ENCODE measurements at regions not wholly inside any gene's neighbourhood (a gene's known extent, or its start where the extent isn't known, plus 50 kb on each side); places are given as distances from the start of the nearest gene placed in this dataset.
"Not testable (repeated sequence)": the region's sequence is repeated elsewhere in the genome, so short reads cannot be mapped to it uniquely, and the experiment has no call there.

DNA sequence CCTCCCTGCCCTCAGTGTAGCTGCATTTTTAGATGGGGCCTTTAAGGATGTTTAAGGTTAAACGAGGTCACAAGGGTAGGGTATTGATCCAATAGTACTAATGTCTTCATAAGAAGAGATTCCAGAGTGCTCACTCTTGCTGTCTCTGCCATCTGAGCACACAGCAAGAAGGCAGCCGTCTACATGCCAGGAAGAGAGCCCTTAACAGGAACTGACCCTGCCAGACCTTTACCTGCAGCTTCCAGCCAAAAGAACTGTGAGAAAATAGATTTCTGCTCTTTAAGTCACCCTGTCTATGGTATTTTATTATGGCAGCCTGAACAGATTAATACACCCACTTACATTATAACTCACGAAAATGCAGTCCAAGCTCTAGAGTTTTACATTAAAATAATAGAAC, 685.3 kb upstream of the MARCKS start:
- DNase-seq = no peak

- no peak for DNase-seq
These were observed 684.6 kb upstream of the MARCKS start for GRCh38 chr6:113172531-113172966.

DNA sequence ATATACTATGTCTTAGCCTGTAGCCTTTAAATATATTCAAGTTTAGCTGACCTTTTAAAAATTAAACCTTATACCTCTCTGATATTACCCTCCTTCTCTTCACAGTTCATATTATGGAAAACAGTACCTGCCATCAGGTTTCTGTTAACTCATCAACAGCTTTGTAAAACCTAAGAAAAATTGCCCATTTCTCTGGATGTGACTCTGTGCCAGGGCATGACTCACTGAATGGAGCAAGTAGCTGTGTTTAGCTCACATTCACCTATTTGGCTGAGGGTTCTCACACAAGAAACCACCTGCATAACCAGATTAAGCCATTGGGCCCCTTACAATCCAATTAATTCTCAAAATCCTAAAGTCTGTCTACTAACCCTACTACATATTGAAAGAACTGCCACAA, 678.8 kb upstream of the MARCKS start:
- no peak for DNase-seq

DNA sequence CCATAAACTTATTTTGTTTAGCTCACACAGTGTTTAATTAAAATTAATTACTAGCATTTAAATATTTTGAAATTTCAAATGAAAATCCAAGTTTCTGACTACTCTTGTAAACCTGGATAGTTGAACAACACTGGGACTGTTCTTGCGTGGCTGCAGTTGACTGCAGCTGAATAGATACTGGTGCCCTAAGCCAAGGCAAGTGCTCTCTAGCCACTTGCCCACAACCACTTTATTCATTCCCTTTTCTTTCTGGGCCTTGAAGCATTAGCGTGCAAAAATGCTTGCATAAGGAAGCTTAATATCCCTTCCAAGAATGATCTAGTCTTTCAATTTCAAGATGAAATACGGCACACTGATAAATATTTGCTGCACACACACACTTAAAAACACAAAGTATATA, 676.0 kb upstream of the MARCKS start:
- no peak for DNase-seq

- no peak for DNase-seq
These were observed 674.6 kb upstream of the MARCKS start for GRCh38 chr6:113182370-113183141.

- no peak for DNase-seq
These were observed 672.9 kb upstream of the MARCKS start for GRCh38 chr6:113184291-113184690.

DNA sequence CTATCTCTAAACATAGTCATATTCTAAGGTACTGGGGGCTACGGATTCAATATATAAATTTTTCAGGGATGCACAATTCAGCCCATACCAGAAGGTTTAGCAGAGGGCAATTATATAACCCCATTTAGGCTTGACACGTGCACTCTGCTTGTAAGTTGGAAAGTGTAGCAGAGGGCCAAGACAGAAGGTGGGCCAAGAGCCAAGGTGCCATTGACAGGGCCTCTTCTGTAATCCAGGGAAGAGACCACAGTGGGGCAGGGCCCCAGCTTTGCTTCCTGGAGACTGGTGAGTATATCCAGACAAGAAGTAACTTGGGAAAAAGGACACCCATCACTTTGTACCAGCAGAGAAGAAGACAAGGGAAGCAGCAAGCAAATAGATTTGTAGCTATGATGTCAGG, 672.4 kb upstream of the MARCKS start:
- DNase-seq = no peak

GRCh38 chr6:113185299-113185698, 671.8 kb upstream of the MARCKS start:
- DNase-seq = no peak

- DNase-seq = no peak
These were observed 669.5 kb upstream of the MARCKS start for GRCh38 chr6:113187661-113188060.

- no peak for DNase-seq
These were observed 668.2 kb upstream of the MARCKS start for GRCh38 chr6:113188962-113189361.

GRCh38 chr6:113190170-113190569, 667.0 kb upstream of the MARCKS start:
- no peak for DNase-seq

- no peak for DNase-seq
These were observed 663.1 kb upstream of the MARCKS start for GRCh38 chr6:113194090-113194489.

DNA sequence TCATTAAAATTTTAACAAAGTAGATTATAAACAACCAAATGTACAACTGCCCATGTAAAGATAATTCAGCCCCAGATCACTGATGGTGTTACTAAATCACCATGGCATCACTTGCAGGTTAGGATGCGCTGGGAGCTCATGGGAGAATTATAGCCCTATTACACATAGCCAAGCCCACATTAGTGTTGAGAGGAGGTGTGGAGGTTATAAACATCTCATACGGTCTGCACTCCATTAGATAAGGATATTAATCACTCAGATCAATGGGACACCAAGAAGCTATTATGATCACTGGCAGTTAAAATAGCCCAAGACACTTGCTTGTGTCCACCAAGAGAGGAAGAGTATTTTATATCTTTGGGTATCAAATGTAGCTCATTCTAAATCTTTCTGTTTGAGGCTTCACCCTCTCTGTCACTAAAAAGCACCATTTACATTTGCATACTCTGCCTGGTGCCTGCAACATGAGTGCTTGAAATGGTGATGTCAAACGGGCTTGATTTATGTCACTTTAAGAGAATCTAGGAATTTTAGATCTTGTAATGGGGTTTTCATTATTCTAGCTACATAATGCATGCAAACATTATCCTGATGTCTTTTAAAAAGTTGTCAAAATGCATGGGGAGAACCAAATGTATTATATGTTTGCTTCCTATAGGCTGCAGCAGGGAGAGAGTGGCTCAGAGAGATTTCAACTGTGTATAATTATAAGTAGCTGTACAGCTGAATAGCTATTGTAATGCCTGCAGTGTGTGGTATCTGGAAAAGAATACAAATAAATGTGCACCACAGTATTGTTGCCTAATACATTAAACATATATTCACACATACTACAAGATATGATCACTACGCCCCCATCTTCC, 654.1 kb upstream of the MARCKS start:
- no peak for DNase-seq

- DNase-seq = no peak
These were observed 653.4 kb upstream of the MARCKS start for GRCh38 chr6:113203715-113204110.

DNA sequence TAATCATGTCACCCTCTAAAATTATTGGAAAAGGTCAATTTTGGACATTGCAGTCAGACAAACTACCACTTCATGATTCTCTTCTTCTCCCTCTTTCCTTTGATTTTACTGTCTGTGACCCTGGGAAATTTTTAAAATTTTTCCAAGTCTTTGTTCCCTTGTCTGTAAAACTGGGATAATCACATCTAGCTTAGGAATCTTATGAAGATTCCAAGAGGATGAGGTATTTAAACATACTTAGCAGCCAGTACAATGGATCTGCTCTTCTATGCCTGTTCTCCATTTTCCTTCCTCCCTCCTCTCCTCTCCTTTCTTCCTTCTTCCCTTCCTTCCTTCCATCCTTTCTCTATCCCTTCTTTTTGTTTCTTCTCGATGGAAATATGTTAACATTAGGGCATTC, 651.6 kb upstream of the MARCKS start:
- DNase-seq = no peak

- no peak for DNase-seq
These were observed 648.4 kb upstream of the MARCKS start for GRCh38 chr6:113208726-113209125.

DNA sequence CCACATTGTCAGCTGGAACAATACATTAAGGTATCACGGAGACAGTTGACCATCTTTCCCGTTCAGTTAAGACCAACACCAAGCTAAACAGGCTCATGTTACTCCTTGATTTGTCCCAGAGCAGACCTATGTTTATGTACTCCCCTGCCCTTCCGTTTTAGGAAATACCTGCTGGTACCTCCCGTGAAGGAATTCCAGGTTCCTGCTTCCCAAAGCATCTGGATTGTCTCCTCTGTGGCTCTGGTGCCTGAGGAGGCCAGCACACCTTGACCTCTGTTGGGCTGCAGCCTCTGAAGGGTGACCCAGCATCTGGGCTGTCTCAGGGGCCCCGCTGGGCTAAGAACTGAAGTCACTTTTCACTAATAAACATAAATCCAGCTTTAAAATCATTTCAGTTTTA, 647.8 kb upstream of the MARCKS start:
- no peak for DNase-seq

- DNase-seq = no peak
These were observed 646.0 kb upstream of the MARCKS start for GRCh38 chr6:113211170-113211569.

DNA sequence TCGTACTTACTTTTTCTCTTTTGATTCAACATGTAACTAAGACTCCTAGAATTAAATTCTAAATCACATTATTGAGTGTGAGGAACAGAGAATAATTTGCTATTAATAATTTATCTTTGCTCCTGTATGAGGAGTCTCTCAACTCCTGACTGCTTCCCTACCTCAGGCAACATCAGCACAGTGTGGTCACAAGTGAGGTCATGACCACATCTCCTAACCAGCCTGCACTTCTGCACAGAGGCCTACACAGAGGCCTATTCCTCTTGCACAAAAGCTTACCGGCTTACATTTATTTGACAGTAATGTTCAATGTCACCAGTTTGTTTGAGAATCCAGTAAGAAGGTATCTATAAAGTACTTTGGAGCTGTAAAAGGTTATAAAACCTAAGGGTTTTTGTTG, 637.4 kb upstream of the MARCKS start:
- DNase-seq = no peak

GRCh38 chr6:113220832-113221231, 636.3 kb upstream of the MARCKS start:
- no peak for DNase-seq

DNA sequence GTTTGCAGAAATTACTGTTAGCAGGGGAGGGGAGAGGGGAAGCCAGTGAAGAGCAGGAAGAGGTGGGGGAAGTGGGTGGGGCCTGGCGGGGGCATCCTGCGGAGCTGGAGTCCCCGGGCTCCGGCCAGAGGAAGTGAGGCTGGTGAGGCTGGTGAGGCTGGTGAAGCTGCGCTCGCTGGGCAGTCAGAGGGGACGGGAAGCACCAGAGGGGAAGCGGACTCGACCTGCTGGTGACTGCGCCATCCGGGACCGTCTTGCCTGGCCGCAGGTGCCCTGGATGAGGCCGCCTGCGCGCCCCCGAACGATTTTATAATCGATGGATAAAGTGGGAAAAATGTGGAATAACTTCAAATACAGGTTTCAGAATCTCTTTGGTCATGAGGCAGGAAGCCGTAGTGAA, 635.3 kb upstream of the MARCKS start:
- no peak for DNase-seq

DNA sequence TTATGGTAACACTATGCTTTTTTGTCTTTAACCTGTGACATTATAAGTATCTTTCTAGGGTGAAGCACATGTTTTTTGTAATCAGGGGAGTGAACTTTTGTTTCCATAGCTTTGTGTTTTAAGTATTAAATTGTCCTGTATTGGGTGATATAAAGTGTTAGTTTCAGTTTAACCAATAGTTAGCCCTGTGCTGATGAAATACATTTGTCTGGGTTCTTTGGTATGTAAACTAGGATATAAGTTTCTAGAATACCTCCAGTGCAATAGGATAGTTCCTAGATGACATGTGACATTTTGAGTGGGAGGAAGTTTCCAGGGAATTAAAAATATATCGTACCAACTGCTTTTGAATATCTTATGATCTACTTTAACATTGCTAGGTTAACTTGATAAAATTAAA, 611.0 kb upstream of the MARCKS start:
- DNase-seq = no peak

- no peak for DNase-seq
These were observed 608.6 kb upstream of the MARCKS start for GRCh38 chr6:113248532-113248931.

DNA sequence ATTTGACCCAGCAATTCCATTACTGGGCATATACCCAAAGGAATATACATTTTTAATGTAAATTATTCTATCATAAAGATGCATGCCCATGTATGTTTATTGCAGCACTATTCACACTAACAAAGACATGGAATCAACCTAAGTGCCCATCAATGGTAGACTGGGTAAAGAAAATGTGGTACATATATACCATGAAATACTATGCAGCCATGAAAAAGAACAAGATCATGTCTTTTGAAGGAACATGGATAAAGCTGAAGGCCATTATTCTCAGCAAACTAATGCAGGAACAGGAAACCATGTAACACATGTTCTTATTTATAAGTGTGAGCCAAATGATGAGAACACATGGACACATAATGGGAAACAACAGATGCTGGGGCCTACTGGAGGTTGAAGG, 603.0 kb upstream of the MARCKS start:
- DNase-seq = not testable (repeated sequence)

Data from activated CD4-positive, alpha-beta T cell treated with anti-CD3 and anti-CD28 coated beads, Interleukin-2, Interleukin-6, amounts not matched to agents 100 ng/mL and 50 ng/mL, durations not matched to agents 16 hours and 8 hours (primary cell).